PC-9 (cell line): ENCODE measurements at regions not wholly inside any gene's neighbourhood (a gene's known extent, or its start where the extent isn't known, plus 50 kb on each side); places are given as distances from the start of the nearest gene placed in this dataset.

Source experiments
- EZH2 ChIP-seq: fragments of 200-600 bp; sonication (generic); IDR thresholded peaks from 2 replicates; pipeline ENCODE4 v1.8.0; 2017; ENCODE audit warnings: antibody characterized with exemption, low read depth
- TF ChIP-seq, protein P1 (sequence below): fragments of 200-600 bp; sonication (generic); conservative IDR thresholded peaks from 2 replicates; pipeline ENCODE4 v1.6.1; 2017; ENCODE audit warnings: mixed run types, antibody characterized with exemption, mild to moderate bottlenecking, moderate library complexity

GRCh38 chr16:54703339-54703738 is 227.3 kb upstream of the IRX5 start:
- TF ChIP-seq, protein P1, sequence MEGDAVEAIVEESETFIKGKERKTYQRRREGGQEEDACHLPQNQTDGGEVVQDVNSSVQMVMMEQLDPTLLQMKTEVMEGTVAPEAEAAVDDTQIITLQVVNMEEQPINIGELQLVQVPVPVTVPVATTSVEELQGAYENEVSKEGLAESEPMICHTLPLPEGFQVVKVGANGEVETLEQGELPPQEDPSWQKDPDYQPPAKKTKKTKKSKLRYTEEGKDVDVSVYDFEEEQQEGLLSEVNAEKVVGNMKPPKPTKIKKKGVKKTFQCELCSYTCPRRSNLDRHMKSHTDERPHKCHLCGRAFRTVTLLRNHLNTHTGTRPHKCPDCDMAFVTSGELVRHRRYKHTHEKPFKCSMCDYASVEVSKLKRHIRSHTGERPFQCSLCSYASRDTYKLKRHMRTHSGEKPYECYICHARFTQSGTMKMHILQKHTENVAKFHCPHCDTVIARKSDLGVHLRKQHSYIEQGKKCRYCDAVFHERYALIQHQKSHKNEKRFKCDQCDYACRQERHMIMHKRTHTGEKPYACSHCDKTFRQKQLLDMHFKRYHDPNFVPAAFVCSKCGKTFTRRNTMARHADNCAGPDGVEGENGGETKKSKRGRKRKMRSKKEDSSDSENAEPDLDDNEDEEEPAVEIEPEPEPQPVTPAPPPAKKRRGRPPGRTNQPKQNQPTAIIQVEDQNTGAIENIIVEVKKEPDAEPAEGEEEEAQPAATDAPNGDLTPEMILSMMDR: no peak
- no peak for TF ChIP-seq EZH2
